Ishikawa (cell line): ENCODE measurements at regions not wholly inside any gene's neighbourhood (a gene's known extent, or its start where the extent isn't known, plus 50 kb on each side); places are given as distances from the start of the nearest gene placed in this dataset.

Source experiments
- CEBPB ChIP-seq: IDR thresholded peaks from 2 replicates; pipeline ENCODE4 v1.6.1; 2012
- CREB1 ChIP-seq: IDR thresholded peaks from 2 replicates; pipeline ENCODE4 v1.6.1; 2012; ENCODE audit warnings: low read depth
- EP300 ChIP-seq: IDR thresholded peaks from 2 replicates; pipeline ENCODE4 v1.6.1; 2012; ENCODE audit warnings: borderline replicate concordance
- NFIC ChIP-seq: IDR thresholded peaks from 2 replicates; pipeline ENCODE4 v1.6.1; 2012
- RAD21 ChIP-seq: IDR thresholded peaks from 2 replicates; pipeline ENCODE4 v1.6.1; 2012; ENCODE audit warnings: low read depth
- TAF1 ChIP-seq: IDR thresholded peaks from 2 replicates; pipeline ENCODE4 v1.6.1; 2012; ENCODE audit warnings: low read depth, mild to moderate bottlenecking
- TEAD4 ChIP-seq: IDR thresholded peaks from 2 replicates; pipeline ENCODE4 v1.6.1; 2012
- ZBTB7A ChIP-seq: IDR thresholded peaks from 2 replicates; pipeline ENCODE4 v1.6.1; 2012; ENCODE audit warnings: low read depth
- TF ChIP-seq, protein P1 (sequence below): IDR thresholded peaks from 2 replicates; pipeline ENCODE4 v1.6.1; 2012; ENCODE audit warnings: low read depth, mild to moderate bottlenecking
- TF ChIP-seq, protein P2 (sequence below): IDR thresholded peaks from 2 replicates; pipeline ENCODE4 v1.6.1; 2012

DNA sequence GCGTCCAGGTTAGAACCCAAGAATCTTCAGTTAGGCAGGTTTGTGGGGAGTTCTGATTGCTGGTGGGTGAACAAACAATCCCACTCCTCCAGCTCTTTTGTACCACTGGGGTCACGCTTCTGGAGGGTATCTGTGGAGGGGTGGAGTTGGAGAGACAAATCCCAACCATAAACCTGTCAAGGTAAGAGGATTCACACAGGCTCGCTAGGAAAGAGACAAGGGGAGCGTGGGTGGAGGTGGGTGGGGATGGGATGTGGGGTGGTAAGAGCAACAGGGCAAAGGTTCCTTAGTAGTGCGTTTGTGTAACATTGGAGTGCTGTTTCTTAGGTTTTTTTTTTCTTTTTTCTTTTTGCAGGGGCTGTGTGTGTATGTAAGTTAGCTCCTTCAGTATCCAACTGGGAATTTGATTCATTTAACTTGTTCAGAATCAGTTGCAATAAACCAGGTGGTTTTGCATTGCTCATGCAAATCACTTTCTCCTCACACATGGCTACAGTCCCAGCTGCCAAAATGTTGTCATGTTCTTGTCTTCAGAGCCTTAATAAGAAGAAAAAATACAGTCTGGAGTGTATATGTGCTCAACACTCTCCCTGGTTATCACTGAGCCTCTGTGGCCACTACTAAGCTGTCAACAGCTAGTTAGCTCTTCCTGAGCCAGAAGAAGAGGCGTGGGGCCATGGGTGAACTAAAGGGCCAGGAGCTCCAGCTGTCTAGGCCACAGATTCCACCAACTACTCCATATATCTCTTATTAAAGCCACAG is 164.0 kb upstream of the RAD23B start:
- TF ChIP-seq, protein P1, sequence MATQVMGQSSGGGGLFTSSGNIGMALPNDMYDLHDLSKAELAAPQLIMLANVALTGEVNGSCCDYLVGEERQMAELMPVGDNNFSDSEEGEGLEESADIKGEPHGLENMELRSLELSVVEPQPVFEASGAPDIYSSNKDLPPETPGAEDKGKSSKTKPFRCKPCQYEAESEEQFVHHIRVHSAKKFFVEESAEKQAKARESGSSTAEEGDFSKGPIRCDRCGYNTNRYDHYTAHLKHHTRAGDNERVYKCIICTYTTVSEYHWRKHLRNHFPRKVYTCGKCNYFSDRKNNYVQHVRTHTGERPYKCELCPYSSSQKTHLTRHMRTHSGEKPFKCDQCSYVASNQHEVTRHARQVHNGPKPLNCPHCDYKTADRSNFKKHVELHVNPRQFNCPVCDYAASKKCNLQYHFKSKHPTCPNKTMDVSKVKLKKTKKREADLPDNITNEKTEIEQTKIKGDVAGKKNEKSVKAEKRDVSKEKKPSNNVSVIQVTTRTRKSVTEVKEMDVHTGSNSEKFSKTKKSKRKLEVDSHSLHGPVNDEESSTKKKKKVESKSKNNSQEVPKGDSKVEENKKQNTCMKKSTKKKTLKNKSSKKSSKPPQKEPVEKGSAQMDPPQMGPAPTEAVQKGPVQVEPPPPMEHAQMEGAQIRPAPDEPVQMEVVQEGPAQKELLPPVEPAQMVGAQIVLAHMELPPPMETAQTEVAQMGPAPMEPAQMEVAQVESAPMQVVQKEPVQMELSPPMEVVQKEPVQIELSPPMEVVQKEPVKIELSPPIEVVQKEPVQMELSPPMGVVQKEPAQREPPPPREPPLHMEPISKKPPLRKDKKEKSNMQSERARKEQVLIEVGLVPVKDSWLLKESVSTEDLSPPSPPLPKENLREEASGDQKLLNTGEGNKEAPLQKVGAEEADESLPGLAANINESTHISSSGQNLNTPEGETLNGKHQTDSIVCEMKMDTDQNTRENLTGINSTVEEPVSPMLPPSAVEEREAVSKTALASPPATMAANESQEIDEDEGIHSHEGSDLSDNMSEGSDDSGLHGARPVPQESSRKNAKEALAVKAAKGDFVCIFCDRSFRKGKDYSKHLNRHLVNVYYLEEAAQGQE, result no peak
- TF ChIP-seq EP300 (no peak), CEBPB (no peak), TAF1 (no peak), ZBTB7A (no peak), CREB1 (no peak), RAD21 (no peak), TEAD4 (no peak), NFIC (no peak)
- TF ChIP-seq, protein P2, sequence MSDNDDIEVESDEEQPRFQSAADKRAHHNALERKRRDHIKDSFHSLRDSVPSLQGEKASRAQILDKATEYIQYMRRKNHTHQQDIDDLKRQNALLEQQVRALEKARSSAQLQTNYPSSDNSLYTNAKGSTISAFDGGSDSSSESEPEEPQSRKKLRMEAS, result no peak
